ENCODE measurements at regions not wholly inside any gene's neighbourhood (a gene's known extent, or its start where the extent isn't known, plus 50 kb on each side); places are given as distances from the start of the nearest gene placed in this dataset.

- H3K4me3 ChIP-seq = no peak overlapping the region
- DNase-seq (ENCODE audit: low spot score) = no peak
- TF ChIP-seq CTCF (IDR thresholded peaks at IDR 0.05) = no peak
- H3K27ac ChIP-seq = no peak overlapping the region
Observed at GRCh38 chr11:80862011-80862410, 1421.2 kb upstream of the TENM4 start.

- Histone ChIP-seq H3K4me3 (no peak overlapping the region), H3K27ac (no peak overlapping the region)
- TF ChIP-seq CTCF (IDR thresholded peaks at IDR 0.05) = no peak
- DNase-seq (ENCODE audit: low spot score) = no peak
Observed at GRCh38 chr11:80861193-80861592, 1420.4 kb upstream of the TENM4 start.

- Histone ChIP-seq H3K27ac (no peak overlapping the region), H3K4me3 (no peak overlapping the region)
- no peak for TF ChIP-seq CTCF (IDR thresholded peaks at IDR 0.05)
- no peak for DNase-seq (ENCODE audit: low spot score)
Observed at GRCh38 chr11:80860632-80861031, 1419.8 kb upstream of the TENM4 start.

- Histone ChIP-seq H3K4me3 (no peak overlapping the region), H3K27ac (no peak overlapping the region)
- no peak for DNase-seq (ENCODE audit: low spot score)
- no peak for TF ChIP-seq CTCF (IDR thresholded peaks at IDR 0.05)
Observed at GRCh38 chr11:80856066-80856465, 1415.2 kb upstream of the TENM4 start.

- H3K4me3 ChIP-seq = no peak overlapping the region
- no peak for DNase-seq (ENCODE audit: low spot score)
- no peak for TF ChIP-seq CTCF (IDR thresholded peaks at IDR 0.05)
- no peak overlapping the region for H3K27ac ChIP-seq
Observed at GRCh38 chr11:80855426-80855825, 1414.6 kb upstream of the TENM4 start.

GRCh38 chr11:80849253-80849652 is 1408.4 kb upstream of the TENM4 start:
- no peak for DNase-seq (ENCODE audit: low spot score)
- no peak for TF ChIP-seq CTCF (IDR thresholded peaks at IDR 0.05)
- Histone ChIP-seq H3K4me3 (no peak overlapping the region), H3K27ac (no peak overlapping the region)

- no peak overlapping the region for H3K4me3 ChIP-seq
- no peak overlapping the region for H3K27ac ChIP-seq
- DNase-seq (ENCODE audit: low spot score) = no peak
- TF ChIP-seq CTCF (IDR thresholded peaks at IDR 0.05) = no peak
Observed at GRCh38 chr11:80846979-80847378, 1406.1 kb upstream of the TENM4 start.

Measured in coronary artery (tissue), 2 donors.